ENCODE measurements at regions not wholly inside any gene's neighbourhood (a gene's known extent, or its start where the extent isn't known, plus 50 kb on each side); places are given as distances from the start of the nearest gene placed in this dataset.

- TF ChIP-seq, protein P1, sequence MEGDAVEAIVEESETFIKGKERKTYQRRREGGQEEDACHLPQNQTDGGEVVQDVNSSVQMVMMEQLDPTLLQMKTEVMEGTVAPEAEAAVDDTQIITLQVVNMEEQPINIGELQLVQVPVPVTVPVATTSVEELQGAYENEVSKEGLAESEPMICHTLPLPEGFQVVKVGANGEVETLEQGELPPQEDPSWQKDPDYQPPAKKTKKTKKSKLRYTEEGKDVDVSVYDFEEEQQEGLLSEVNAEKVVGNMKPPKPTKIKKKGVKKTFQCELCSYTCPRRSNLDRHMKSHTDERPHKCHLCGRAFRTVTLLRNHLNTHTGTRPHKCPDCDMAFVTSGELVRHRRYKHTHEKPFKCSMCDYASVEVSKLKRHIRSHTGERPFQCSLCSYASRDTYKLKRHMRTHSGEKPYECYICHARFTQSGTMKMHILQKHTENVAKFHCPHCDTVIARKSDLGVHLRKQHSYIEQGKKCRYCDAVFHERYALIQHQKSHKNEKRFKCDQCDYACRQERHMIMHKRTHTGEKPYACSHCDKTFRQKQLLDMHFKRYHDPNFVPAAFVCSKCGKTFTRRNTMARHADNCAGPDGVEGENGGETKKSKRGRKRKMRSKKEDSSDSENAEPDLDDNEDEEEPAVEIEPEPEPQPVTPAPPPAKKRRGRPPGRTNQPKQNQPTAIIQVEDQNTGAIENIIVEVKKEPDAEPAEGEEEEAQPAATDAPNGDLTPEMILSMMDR (IDR thresholded peaks at IDR 0.05) = no peak
- TF ChIP-seq POLR2AphosphoS5 (IDR thresholded peaks at IDR 0.05; ENCODE audit: insufficient read depth in 1 of 2, low read depth in 1 of 2) (no peak), POLR2A (IDR thresholded peaks at IDR 0.05) (no peak)
Measured at GRCh38 chr6:84554706-84555105, 209.7 kb downstream of the TBX18 start.
